Erythroblast (primary cell): ENCODE measurements at regions not wholly inside any gene's neighbourhood (a gene's known extent, or its start where the extent isn't known, plus 50 kb on each side); places are given as distances from the start of the nearest gene placed in this dataset.

Experiments used
- GATA1 ChIP-seq: IDR thresholded peaks from 2 replicates; pipeline ENCODE4 v1.6.1; 2011; ENCODE audit warnings: low read depth, mild to moderate bottlenecking, control low read depth, low read length, moderate library complexity
- POLR2A ChIP-seq: IDR thresholded peaks from 2 replicates; pipeline ENCODE4 v1.6.1; 2011; ENCODE audit warnings: mild to moderate bottlenecking, low read length

DNA sequence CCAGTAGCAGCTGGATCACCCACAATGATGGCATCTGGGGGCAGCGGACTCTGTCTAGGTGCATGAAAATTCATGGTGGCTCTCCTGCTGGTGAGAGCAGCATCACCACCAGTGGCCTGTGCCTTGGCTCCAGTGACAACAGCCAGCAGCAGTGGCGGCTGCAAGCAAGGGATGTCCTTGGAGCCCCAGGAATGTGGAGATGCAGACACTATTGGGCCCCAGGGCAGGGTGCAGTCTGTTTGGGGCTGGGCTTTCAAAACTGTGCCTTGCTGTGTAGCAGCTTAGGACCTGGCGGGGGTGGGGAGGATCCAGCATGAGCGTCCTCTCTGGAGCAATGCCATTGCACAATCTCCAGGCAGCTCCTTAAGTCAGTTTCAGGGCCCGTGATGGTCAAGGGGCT, 199.7 kb downstream of the CHD9NB start:
- TF ChIP-seq POLR2A (no peak), GATA1 (no peak)
